ENCODE measurements at regions not wholly inside any gene's neighbourhood (a gene's known extent, or its start where the extent isn't known, plus 50 kb on each side); places are given as distances from the start of the nearest gene placed in this dataset.
"Not testable (repeated sequence)": the region's sequence is repeated elsewhere in the genome, so short reads cannot be mapped to it uniquely, and the experiment has no call there.

- DNase-seq, result no peak
Observed at GRCh38 chr18:56312551-56313335, 325.6 kb downstream of the TXNL1 start.

GRCh38 chr18:56309104-56309503 lies 329.3 kb downstream of the TXNL1 start:
- DNase-seq, result no peak

- no peak for DNase-seq
Observed at GRCh38 chr18:56307354-56308170, 330.8 kb downstream of the TXNL1 start.

GRCh38 chr18:56306797-56307196 lies 331.6 kb downstream of the TXNL1 start:
- DNase-seq, result no peak

GRCh38 chr18:56305583-56305982 lies 332.8 kb downstream of the TXNL1 start:
- no peak for DNase-seq

GRCh38 chr18:56302156-56302555 lies 336.2 kb downstream of the TXNL1 start:
- no peak for DNase-seq

- no peak for DNase-seq
Observed at GRCh38 chr18:56299740-56300139, 338.7 kb downstream of the TXNL1 start.

GRCh38 chr18:56298935-56299334 lies 339.5 kb downstream of the TXNL1 start:
- DNase-seq, result no peak

GRCh38 chr18:56296381-56296780 lies 342.0 kb downstream of the TXNL1 start:
- DNase-seq, result no peak

GRCh38 chr18:56294484-56295183 lies 343.8 kb downstream of the TXNL1 start:
- DNase-seq, result no peak

- DNase-seq, result no peak
Observed at GRCh38 chr18:56291294-56291693, 347.1 kb downstream of the TXNL1 start.

- no peak for DNase-seq
Observed at GRCh38 chr18:56289381-56289780, 349.0 kb downstream of the TXNL1 start.

- no peak for DNase-seq
Observed at GRCh38 chr18:56286775-56287325, 351.5 kb downstream of the TXNL1 start.

GRCh38 chr18:56285387-56286065 lies 352.9 kb downstream of the TXNL1 start:
- DNase-seq, result no peak

- DNase-seq, result no peak
Observed at GRCh38 chr18:56284319-56284718, 354.1 kb downstream of the TXNL1 start.

- DNase-seq, result no peak
Observed at GRCh38 chr18:56283316-56283715, 355.1 kb downstream of the TXNL1 start.

GRCh38 chr18:56282234-56283104 lies 355.9 kb downstream of the TXNL1 start:
- DNase-seq, result no peak

- not testable (repeated sequence) for DNase-seq
Observed at GRCh38 chr18:56279816-56280215, 358.6 kb downstream of the TXNL1 start.

GRCh38 chr18:56278421-56279003 lies 359.9 kb downstream of the TXNL1 start:
- no peak for DNase-seq

- no peak for DNase-seq
Observed at GRCh38 chr18:56276466-56276865, 361.9 kb downstream of the TXNL1 start.

- no peak for DNase-seq
Observed at GRCh38 chr18:56273541-56274219, 364.7 kb downstream of the TXNL1 start.
